Adrenal gland (tissue), 9 donors: ENCODE measurements at regions not wholly inside any gene's neighbourhood (a gene's known extent, or its start where the extent isn't known, plus 50 kb on each side); places are given as distances from the start of the nearest gene placed in this dataset.

ENCODE experiments used
- DNase-seq, 7 donors: peaks; one replicate each; pipeline ENCODE4 v3.0.0-alpha.2; 2019 to 2020
- H3K27ac ChIP-seq, 5 donors: fragments of 200-600 bp; sonication (generic) in 4 of 5; 1 replicate in 3 of 5; 2 replicates in 2 of 5; pipeline versions ENCODE4 v1.5.1 to v1.8.0; 2016 to 2020; ENCODE audit warnings: mild to moderate bottlenecking in 1 of 5
- H3K27me3 ChIP-seq: fragments of 200-600 bp; 2 replicates; pipeline ENCODE4 v1.8.0; 2021
- H3K36me3 ChIP-seq, 2 donors: fragments of 200-600 bp; replicated peaks in 1 of 2; 1 replicate in 1 of 2; 2 replicates in 1 of 2; pipeline versions ENCODE4 v1.5.1 to v1.8.0; 2018 to 2022
- H3K4me1 ChIP-seq, 2 donors: fragments of 200-600 bp; replicated peaks in 1 of 2; 1 replicate in 1 of 2; 2 replicates in 1 of 2; pipeline versions ENCODE4 v1.5.1 to v1.8.0; 2018 to 2021
- H3K4me3 ChIP-seq, 4 donors: fragments of 200-600 bp; sonication (generic) in 3 of 4; one replicate each; pipeline ENCODE4 v1.5.1; 2016 to 2018
- H3K9me3 ChIP-seq, 3 donors: fragments of 200-600 bp; sonication (generic) in 1 of 3; replicated peaks in 1 of 3; 1 replicate in 2 of 3; 2 replicates in 1 of 3; pipeline versions ENCODE4 v1.5.1 to v1.8.0; 2016 to 2021
- CTCF ChIP-seq, 6 experiments: fragments of 450-650 bp in 4 of 6; fragments of 200-600 bp in 2 of 6; sonication (generic) in 1 of 6; IDR thresholded peaks; 1 replicate in 5 of 6; 2 replicates in 1 of 6; pipeline versions ENCODE4 v1.5.1 to v1.8.0; 2016 to 2021; ENCODE audit warnings: antibody characterized with exemption in 6 of 6, mild to moderate bottlenecking in 2 of 6, moderate library complexity in 1 of 6
- POLR2A ChIP-seq, 2 donors: fragments of 450-650 bp; IDR thresholded peaks; one replicate each; pipeline ENCODE4 v1.6.1; 2017; ENCODE audit warnings: antibody characterized with exemption in 2 of 2, mild to moderate bottlenecking in 2 of 2, moderate library complexity in 1 of 2
- WGBS, 4 donors: extraction: QIAGEN DNeasy Blood & Tissue Kit in 2 of 4; methylation state at CpG; one replicate each; pipeline versions ENCODE4 v1.1.5 to v1.1.7; 2013 to 2017; 5-methylcytosine and 5-hydroxymethylcytosine counted together
- intact Hi-C, 2 donors: fragments of 100-400 bp; cut with DNase I; formaldehyde crosslinking; loops; one replicate each; pipeline versions ENCODE4 v1.14.1 to v1.15.0; 2022 to 2023
- donor health status: healthy with polysubstance abuse.
- donor health status: Bipolar disorder and iron deficiency.
- donor health status: DM: yes; HTN: yes; CAD: no.
- donor health status: DM: no; HTN: no; CAD: no.
- donor health status: DM: no; HTN: no; CAD: no.

DNA sequence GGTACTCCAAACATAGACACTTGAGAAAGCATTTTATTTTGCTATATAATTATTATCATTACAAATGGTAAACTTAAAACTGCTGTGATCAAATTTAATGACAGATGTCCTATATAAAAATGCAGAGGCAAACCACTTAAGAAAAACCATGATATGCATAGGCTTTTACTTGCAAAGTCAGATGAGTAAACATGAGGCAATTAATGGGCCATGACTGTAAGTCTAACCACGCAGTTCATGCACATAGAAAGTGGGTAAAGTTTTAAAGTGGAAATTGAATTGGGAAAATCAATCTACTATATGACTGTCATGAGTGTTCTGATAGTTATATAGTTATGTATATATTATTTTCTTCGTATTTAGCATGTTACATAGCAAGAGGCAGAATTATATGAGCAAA, 219.2 kb downstream of the PTPRC start:
- DNase-seq = no peak
- 95 to 98% (median 97%) methylated on average over 2 of the region's 2 CpGs for WGBS, 4 donors
- Histone ChIP-seq H3K36me3 (no peaks in the 10 kb centered on the region), H3K4me3 (no peak overlapping the region), H3K27ac (no peak overlapping the region), H3K27me3 (no peaks in the 10 kb centered on the region), H3K9me3 (no peaks in the 10 kb centered on the region), H3K4me1 (peaks cover 0 to 8% of the 10 kb centered on the region in 2 donors)
- intact Hi-C loops = no loop called here
- TF ChIP-seq POLR2A (IDR thresholded peaks at IDR 0.05) (no peak), CTCF (IDR thresholded peaks at IDR 0.05) (no peak)

DNA sequence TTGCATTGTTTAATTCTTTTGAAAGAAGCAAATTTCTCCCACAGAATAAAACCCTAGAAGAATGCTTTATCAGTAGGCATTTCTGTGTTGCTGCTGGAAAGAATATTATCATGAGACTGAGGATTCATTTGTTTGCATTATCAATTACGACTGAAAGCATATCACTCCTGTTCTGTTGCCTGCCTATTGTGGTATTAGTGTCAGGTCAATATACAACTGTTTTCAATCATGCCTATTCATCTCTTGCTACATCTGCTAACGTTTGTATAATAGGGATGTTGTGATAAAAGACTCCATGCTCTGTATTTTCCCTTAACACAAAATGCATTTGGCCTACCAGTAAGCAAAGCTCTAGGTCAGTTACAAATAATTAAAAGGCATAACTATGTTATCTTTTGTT, 221.5 kb downstream of the PTPRC start:
- Histone ChIP-seq H3K4me1 (peaks cover 0 to 8% of the 10 kb centered on the region in 2 donors), H3K4me3 (no peak overlapping the region), H3K27ac (no peak overlapping the region), H3K36me3 (no peaks in the 10 kb centered on the region), H3K27me3 (no peaks in the 10 kb centered on the region), H3K9me3 (peaks cover 0 to 5% (median 0%) of the 10 kb centered on the region in 3 donors)
- DNase-seq = no peak
- 63 to 74% (median 71%) methylated on average over 2 of the region's 2 CpGs for WGBS, 4 donors
- TF ChIP-seq POLR2A (IDR thresholded peaks at IDR 0.05) (no peak), CTCF (IDR thresholded peaks at IDR 0.05) (no peak)
- intact Hi-C loops = no loop called here

DNA sequence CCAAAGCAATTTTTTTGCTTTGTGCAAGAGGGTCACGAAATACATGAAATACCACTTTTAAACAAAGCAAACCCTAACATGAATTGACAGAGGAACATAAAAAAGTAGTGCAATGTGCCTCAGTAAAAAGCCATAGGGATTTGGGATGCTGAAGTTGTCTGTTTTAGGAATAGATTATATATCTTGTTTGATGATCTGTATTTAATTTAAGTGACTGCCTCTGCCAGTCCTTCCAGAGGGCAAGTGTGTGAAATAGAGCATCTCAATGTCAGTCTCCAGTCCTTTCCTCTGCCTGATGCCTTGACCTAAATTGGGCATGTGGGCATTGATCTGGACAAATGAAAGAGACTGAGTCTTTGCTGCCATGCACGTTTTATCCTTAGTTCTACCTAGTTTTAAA, 222.8 kb downstream of the PTPRC start:
- no peak overlapping the region for H3K4me3 ChIP-seq
- DNase-seq = no peak
- 53 to 68% (median 59%) methylated on average over 2 of the region's 2 CpGs for WGBS, 4 donors
- intact Hi-C loops = no loop called here
- no peak overlapping the region for H3K27ac ChIP-seq
- peaks cover 0 to 8% of the 10 kb centered on the region in 2 donors for H3K4me1 ChIP-seq
- H3K36me3 ChIP-seq = no peaks in the 10 kb centered on the region
- peaks cover 0 to 5% (median 0%) of the 10 kb centered on the region in 3 donors for H3K9me3 ChIP-seq
- no peaks in the 10 kb centered on the region for H3K27me3 ChIP-seq
- TF ChIP-seq CTCF (IDR thresholded peaks at IDR 0.05) (no peak), POLR2A (IDR thresholded peaks at IDR 0.05) (no peak)

GRCh38 chr1:198864695-198865094, 225.9 kb downstream of the PTPRC start:
- no peak for DNase-seq
- H3K9me3 ChIP-seq = peaks cover 0 to 5% (median 0%) of the 10 kb centered on the region in 3 donors
- no peak overlapping the region for H3K4me3 ChIP-seq
- H3K4me1 ChIP-seq = peaks cover 0 to 8% of the 10 kb centered on the region in 2 donors
- H3K36me3 ChIP-seq = no peaks in the 10 kb centered on the region
- H3K27me3 ChIP-seq = no peaks in the 10 kb centered on the region
- no peak for TF ChIP-seq CTCF (IDR thresholded peaks at IDR 0.05)
- WGBS, 4 donors = 51 to 59% (median 58%) methylated on average over 4 of the region's 4 CpGs
- intact Hi-C loops = no loop called here
- no peak overlapping the region for H3K27ac ChIP-seq
